ENCODE measurements at regions not wholly inside any gene's neighbourhood (a gene's known extent, or its start where the extent isn't known, plus 50 kb on each side); places are given as distances from the start of the nearest gene placed in this dataset.
"Not testable (repeated sequence)": the region's sequence is repeated elsewhere in the genome, so short reads cannot be mapped to it uniquely, and the experiment has no call there.

- in situ Hi-C loops (cut with HindIII; ENCODE audit: low sequenced_read_pairs) = no loop called here
Observed at GRCh38 chr1:67528141-67528540, 97.9 kb upstream of the SERBP1 start.

DNA sequence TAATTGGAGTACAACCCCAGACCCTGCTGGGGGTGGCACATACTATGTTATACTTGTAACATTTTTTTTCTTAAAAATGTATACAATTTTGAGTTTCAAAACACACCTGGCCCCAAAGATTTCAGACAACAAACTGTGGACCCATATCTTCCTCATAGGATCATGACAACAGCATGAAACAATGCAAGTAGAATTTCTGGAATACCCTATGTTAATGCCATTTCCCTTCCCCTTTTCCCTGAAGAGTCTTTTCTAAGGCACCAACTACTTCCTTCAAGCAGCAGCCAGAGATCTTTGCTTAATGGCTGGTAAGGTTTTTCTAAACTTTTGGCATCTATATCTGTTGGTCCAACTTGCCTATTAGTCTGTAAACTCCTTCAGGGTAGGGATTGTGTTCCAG is 99.9 kb upstream of the SERBP1 start:
- in situ Hi-C loops (cut with HindIII; ENCODE audit: low sequenced_read_pairs) = no loop called here

- in situ Hi-C loops (cut with HindIII; ENCODE audit: low sequenced_read_pairs) = no loop called here
Observed at GRCh38 chr1:67532452-67533216, 102.4 kb upstream of the SERBP1 start.

GRCh38 chr1:67534627-67535065 is 104.4 kb upstream of the SERBP1 start:
- in situ Hi-C loops (cut with HindIII; ENCODE audit: low sequenced_read_pairs) = no loop called here

- in situ Hi-C loops (cut with HindIII; ENCODE audit: low sequenced_read_pairs) = no loop called here
Observed at GRCh38 chr1:67535474-67535873, 105.3 kb upstream of the SERBP1 start.

DNA sequence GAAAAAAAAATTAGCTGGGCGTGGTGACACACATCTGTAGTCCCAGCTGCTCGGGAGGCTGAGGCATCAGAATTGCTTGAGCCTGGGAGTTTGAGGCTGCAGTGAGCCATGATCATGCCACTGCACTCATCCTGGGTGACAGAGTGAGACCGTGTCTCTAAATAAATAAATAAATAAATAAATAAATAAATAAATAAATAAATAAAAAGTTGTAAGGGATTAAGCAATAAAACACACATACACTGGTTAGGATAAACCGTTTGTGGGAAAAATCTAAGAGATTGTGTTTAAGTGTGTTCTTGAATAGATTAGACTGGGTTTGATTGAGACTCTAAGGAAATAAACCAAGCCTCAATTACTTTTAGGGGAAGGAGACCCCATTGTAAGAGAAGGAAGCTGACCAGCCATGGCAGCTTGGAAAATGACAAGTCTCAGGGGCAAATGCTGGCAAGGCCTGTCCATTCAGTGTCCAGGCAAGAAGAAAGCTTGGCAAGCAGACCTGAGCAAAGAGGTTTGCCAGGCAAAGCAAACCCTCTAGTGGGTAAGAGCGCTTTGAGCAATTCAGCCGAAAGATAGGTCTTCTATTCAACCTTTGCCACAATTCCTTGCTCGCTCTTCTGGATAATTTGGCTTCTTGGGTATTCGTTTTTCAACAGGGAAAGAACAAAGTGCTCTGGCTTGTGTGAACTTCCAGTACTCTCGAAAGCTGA is 106.9 kb upstream of the SERBP1 start:
- in situ Hi-C loops (cut with HindIII; ENCODE audit: low sequenced_read_pairs) = no loop called here

GRCh38 chr1:67537667-67538018 is 107.4 kb upstream of the SERBP1 start:
- in situ Hi-C loops (cut with HindIII; ENCODE audit: low sequenced_read_pairs) = no loop called here

DNA sequence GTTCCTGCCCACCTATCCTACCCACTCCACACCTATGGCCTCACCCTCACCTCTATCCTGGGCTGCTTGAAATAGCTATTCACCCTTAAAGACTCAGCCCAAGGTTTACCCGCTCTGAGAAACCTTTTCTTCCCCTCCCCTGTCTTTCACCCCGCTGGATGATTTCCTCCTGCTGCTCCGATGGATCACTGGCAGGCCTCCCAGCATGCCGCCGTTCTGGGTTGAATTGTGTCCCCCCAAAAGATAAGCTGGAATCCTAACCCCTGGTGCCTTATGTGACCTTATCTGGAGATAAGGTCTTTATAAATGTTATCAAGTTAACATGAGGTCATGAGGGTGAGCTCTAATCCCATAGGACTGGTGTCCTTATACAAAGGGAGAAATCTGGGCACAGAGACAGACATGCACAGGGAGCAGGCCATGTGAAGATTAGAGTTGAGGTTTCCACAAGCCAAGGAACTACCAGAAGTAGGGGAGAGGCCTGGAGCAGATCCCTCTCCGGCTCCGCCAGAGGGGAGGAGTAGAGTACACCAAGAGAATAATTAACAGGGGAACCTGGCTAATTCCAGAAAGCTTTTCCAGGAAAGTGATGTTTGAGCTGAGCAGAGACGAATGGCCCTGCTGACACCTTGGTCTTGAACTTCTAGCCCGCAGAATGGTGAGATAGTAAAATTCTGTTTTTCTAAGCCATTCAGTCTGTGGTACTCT is 110.0 kb upstream of the SERBP1 start:
- in situ Hi-C loops (cut with HindIII; ENCODE audit: low sequenced_read_pairs) = no loop called here

- in situ Hi-C loops (cut with HindIII; ENCODE audit: low sequenced_read_pairs) = no loop called here
Observed at GRCh38 chr1:67540733-67541125, 110.5 kb upstream of the SERBP1 start.

DNA sequence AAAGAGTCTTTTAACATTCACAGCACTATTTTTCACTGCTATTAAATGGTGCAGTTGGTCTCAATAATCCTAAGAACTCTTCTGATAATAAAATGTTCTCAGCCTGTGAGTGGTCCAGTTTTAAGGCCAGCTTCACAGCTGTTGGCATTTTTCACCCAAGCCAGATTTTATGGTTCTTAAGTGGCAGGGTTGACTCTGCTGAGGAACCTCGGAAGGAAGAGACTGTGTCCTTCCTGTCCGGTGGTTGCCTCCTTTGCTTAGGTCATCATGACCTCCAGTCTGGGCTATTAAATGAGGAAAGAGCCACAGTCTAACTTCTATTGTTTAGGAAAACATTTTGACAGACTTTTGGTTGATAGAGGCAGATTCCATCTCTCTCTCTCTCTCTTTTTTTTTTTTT is 112.5 kb upstream of the SERBP1 start:
- in situ Hi-C loops (cut with HindIII; ENCODE audit: low sequenced_read_pairs) = no loop called here

DNA sequence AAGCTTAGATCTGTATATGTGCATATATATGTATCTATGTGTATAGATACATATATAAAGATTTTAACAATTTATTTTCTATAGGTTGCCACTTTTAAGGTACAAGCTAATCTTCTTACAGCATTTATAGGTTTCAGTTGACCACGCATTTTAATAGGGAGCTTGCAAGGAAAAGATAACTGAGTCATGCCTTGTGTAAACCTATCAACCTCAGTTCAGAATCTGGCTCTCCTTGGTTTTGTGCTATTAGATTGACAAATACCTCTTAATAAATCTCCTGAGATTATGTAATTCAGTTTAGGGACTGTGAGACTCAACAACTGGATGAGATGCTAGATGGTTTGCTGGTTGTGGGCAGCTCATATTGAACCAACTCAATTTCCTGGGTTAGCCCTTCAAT is 114.7 kb upstream of the SERBP1 start:
- in situ Hi-C loops (cut with HindIII; ENCODE audit: low sequenced_read_pairs) = no loop called here

GRCh38 chr1:67545364-67545763 is 115.2 kb upstream of the SERBP1 start:
- in situ Hi-C loops (cut with HindIII; ENCODE audit: low sequenced_read_pairs) = no loop called here

- in situ Hi-C loops (cut with HindIII; ENCODE audit: low sequenced_read_pairs) = no loop called here
Observed at GRCh38 chr1:67551375-67551774, 121.2 kb upstream of the SERBP1 start.

DNA sequence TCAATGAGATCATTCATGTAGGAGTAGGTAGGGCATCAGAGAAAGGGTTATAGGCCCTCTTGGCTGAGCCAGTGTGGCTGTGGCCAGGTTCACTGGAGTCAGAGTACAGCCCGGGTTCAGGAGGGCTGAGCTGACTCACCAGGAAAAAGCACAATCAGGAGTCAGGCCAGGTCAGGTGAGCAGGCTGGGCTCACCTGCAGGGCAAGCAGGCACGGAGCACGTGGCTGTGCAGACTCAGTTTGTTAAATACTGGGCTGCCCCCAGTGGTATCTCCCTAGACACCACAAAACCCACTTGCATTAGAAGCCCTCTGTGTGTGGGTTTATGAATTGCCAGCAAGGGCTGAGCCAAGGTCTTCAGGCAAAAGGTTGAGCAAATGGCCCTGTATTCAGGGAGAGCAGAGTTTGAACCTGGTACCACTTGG is 122.1 kb upstream of the SERBP1 start:
- in situ Hi-C loops (cut with HindIII; ENCODE audit: low sequenced_read_pairs) = no loop called here

DNA sequence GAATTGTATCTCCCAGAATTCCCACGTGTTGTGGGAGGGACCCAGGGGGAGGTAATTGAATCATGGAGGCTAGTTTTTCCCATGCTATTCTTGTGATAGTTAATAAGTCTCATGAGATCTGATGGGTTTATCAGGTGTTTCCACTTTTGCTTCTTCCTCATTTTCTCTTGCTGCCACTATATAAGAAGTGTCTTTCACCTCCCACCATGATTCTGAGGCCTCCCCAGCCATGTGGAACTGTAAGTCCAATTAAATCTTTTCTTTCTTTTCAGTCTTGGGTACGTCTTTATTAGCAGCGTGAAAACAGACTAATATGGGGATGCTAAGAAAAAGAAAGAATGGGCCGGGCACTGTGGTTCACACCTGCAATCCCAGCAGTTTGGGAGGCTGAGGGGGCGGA is 124.0 kb upstream of the SERBP1 start:
- in situ Hi-C loops (cut with HindIII; ENCODE audit: low sequenced_read_pairs) = not testable (repeated sequence)

DNA sequence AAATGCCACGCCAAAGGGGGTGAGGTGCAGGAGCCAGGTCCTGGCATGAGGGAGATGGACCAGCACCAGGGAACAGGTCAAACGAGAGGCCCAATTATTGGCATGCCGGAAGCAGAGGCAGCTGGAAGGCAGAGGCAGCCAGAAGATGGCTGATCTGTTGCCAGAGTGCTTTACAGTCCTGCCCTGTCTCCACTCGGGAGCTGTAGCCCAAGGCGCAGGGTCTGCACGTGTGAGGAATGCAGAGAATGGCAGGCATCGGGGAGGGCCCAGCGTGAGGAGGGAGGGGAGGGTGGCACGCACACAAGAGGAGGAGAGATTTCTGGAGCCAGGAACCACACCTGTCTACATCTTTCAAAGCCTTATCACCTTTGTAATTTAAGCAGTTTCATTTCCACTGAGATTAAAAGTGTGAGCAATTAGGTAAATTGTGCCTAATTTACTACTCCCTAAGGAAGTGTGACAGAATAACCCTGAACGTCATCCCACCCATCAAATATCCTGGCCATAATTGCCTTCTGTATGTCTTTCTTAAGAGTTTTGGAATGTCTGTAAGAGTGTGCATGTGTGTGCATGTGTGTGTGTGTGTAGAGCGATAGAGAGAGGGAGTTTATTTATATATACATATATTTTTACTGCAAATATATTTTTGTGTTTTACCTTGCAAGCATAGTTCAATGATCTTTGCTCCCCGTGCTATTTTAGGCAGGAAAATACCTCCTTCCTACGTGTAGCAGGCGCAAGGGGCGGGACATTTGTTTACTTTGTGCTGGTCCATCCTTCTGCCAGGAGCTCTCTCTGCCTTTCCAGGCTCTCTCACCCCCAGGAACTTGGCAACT is 125.5 kb upstream of the SERBP1 start:
- in situ Hi-C loops (cut with HindIII; ENCODE audit: low sequenced_read_pairs) = no loop called here

- in situ Hi-C loops (cut with HindIII; ENCODE audit: low sequenced_read_pairs) = no loop called here
Observed at GRCh38 chr1:67556297-67556900, 126.2 kb upstream of the SERBP1 start.

DNA sequence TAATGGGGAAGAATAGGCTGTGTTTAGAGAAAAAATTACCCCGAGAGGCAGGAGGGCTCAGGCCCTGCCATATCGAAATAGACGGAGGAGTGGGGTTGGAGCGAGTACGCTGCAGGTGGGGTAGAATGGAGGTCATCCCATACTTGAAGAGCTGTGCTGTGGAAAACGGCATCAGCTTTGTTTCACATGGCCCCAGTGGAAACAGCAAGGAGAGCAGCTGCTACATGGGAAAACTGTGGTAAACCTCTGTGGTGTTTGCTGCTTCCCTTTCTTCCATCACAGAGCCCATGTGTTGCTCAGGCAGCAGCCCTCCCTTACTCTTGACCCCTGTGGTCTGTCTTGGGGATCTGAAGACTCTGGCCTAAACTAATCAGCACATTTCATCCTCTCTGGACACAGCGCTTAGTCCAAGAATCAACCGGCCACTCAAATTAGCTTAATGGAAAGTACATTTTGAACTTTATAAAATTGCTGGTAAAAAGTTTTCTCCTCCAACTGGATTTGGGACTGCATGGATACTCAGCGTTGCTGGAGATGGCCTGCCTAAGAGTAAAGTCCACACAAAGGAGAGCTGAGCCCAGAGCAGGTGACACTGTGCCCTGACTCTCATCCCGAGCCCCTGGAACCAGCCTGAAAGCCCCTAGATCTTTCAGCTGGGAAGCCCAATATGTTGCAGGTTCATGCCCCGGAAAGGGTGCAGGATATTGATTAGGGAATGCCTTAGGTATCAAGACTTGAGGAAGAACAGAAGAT is 127.1 kb upstream of the GADD45A start:
- in situ Hi-C loops (cut with HindIII; ENCODE audit: low sequenced_read_pairs) = no loop called here

DNA sequence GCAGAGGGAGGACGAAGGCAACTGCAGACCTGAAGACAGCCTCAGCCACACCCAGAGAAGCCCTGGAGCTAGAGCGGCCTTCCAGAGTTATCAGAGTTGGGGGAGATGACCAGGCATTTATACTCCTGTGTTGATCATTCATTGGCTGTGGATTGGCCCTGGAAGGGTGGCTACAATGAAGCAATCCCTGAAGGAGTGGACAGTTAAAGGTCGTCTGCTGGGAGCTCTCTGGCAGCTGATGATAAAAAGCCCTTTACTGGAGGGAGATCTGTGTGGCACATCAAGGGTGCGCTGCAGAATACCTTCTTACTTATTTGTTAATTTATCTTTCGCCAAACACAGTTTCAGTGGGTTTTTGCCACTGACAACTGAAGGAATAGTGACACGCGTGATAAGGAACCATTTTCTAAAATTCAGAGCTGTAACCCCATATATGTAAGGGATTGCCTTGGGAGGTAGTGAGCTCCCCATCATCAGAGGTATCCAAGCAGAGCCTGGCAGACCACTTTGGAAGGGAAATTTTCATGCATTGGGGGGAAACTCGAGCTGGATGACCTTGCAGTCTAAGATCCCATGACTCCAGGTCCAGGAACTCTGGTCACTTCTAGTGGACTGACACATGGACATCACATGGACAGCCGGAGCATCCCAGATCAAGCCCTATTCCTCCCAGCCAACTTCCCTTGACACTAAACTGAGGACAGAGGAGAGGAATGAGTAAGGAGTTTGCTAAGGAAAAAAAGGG is 126.4 kb upstream of the GADD45A start:
- in situ Hi-C loops (cut with HindIII; ENCODE audit: low sequenced_read_pairs) = no loop called here
